ENCODE measurements at regions not wholly inside any gene's neighbourhood (a gene's known extent, or its start where the extent isn't known, plus 50 kb on each side); places are given as distances from the start of the nearest gene placed in this dataset.

GRCh38 chr7:16260236-16260728, 161.1 kb downstream of the CRPPA start (continued):
- TF ChIP-seq GATA2 (CRISPR knock-in tag; IDR thresholded peaks at IDR 0.05) (peak; percentile 48; the same call in 1 of the 2 replicates), ZKSCAN1 (IDR thresholded peaks at IDR 0.05; ENCODE audit: low read depth, low read length) (no peak), HNRNPL (IDR thresholded peaks at IDR 0.05; ENCODE audit: low read depth, low read length) (no peak), ATF7 (IDR thresholded peaks at IDR 0.05) (peak; percentile 31; the same call in 1 of the 2 replicates), HNRNPH1 (optimal IDR thresholded peaks at IDR 0.05; ENCODE audit: low read depth, low read length) (no peak), ATF4 (CRISPR knock-in tag; IDR thresholded peaks at IDR 0.05) (0 out of 2 replicates have a peak, but pooled peaks have one; percentile 51), SNIP1 (IDR thresholded peaks at IDR 0.05; ENCODE audit: low read depth) (no peak), ZNF561 (CRISPR knock-in tag; conservative IDR thresholded peaks at IDR 0.05) (no peak), ZNF436 (CRISPR knock-in tag; IDR thresholded peaks at IDR 0.05) (no peak), CGGBP1 (CRISPR knock-in tag; IDR thresholded peaks at IDR 0.05) (no peak), SMAD2 (IDR thresholded peaks at IDR 0.05; ENCODE audit: low read depth, low read length) (no peak), ZC3H4 (CRISPR knock-in tag; IDR thresholded peaks at IDR 0.05; ENCODE audit: borderline replicate concordance) (no peak), POLR2A (conservative IDR thresholded peaks at IDR 0.05) (no peak), FOSL1 (tag; conservative IDR thresholded peaks at IDR 0.05) (peak; percentile 57), ZNF584 (CRISPR knock-in tag; IDR thresholded peaks at IDR 0.05; ENCODE audit: low read depth) (0 out of 2 replicates have a peak, but pooled peaks have one; percentile 15), ETS1 (conservative IDR thresholded peaks at IDR 0.05; ENCODE audit: control insufficient read depth, low read depth, low read length) (no peak), TAF7 (tag; IDR thresholded peaks at IDR 0.05) (no peak), AFF1 (IDR thresholded peaks at IDR 0.05; ENCODE audit: low read depth in 1 of 2, partially characterized antibody in 2 of 2) (peak in 1 of 2 experiments; percentile 51), NELFE (IDR thresholded peaks at IDR 0.05; ENCODE audit: insufficient read depth, insufficient read length) (no peak), GTF2E2 (tag; IDR thresholded peaks at IDR 0.05) (no peak), TFAM (CRISPR knock-in tag; conservative IDR thresholded peaks at IDR 0.05) (no peak), SIN3B (IDR thresholded peaks at IDR 0.05; ENCODE audit: low read depth) (no peak), FOXJ2 (tag; IDR thresholded peaks at IDR 0.05) (peak; percentile 51; the same call in 1 of the 2 replicates), BACH1 (tag; IDR thresholded peaks at IDR 0.05) (0 out of 2 replicates have a peak, but pooled peaks have one; percentile 12), ELF2 (CRISPR knock-in tag; IDR thresholded peaks at IDR 0.05) (no peak), TAF15 (IDR thresholded peaks at IDR 0.05; ENCODE audit: low read depth, low read length) (no peak)
